ENCODE measurements at regions not wholly inside any gene's neighbourhood (a gene's known extent, or its start where the extent isn't known, plus 50 kb on each side); places are given as distances from the start of the nearest gene placed in this dataset.

GRCh38 chr1:232244426-232244825 lies 385.5 kb downstream of the SIPA1L2 start:
- FAIRE-seq = no peak

GRCh38 chr1:232239998-232240397 lies 389.9 kb downstream of the SIPA1L2 start:
- Histone ChIP-seq H3K79me2 (ENCODE audit: control insufficient read depth, insufficient read depth, low read length) (no peaks in the 10 kb centered on the region), H3K4me1 (ENCODE audit: control insufficient read depth, extremely low read depth, insufficient read depth, low read length) (no peaks in the 10 kb centered on the region), H3K27me3 (ENCODE audit: control insufficient read depth in 2 of 2, insufficient read depth in 2 of 2, low read length in 2 of 2) (peaks cover 0 to 4% of the 10 kb centered on the region in 2 experiments), H3K4me2 (ENCODE audit: insufficient read depth, low read length) (no peak overlapping the region), H3K36me3 (ENCODE audit: control insufficient read depth in 2 of 2, extremely low read depth in 1 of 2, insufficient read depth in 2 of 2, low read length in 2 of 2) (no peaks in the 10 kb centered on the region), H3K9me3 (replicated peaks; ENCODE audit: control insufficient read depth, insufficient read depth, low read length) (no peaks in the 10 kb centered on the region), H3K9me1 (replicated peaks; ENCODE audit: control insufficient read depth, extremely low read depth, insufficient read depth, low read length) (no peaks in the 10 kb centered on the region), H2AFZ (ENCODE audit: low read depth, low read length) (no peak overlapping the region), H4K20me1 (replicated peaks; ENCODE audit: control insufficient read depth, extremely low read depth, insufficient read depth, low read length) (no peaks in the 10 kb centered on the region), H3K9ac (replicated peaks; ENCODE audit: extremely low read depth, insufficient read depth, low read length) (no peak overlapping the region), H3K4me3 (replicated peaks in 1 of 3; ENCODE audit: insufficient read depth in 1 of 3, low read depth in 1 of 3, low read length in 3 of 3) (no peak overlapping the region), H3K27ac (ENCODE audit: insufficient read depth, low read depth, low read length) (no peak overlapping the region)
- FAIRE-seq (no peak), DNase-seq (ENCODE audit: low read depth, low spot score) (no peak)
- no TSS peak for BruUV-seq (replicated peaks)
- ChIA-PET POLR2A (no interaction called here), CTCF (no interaction called here)
- dilution Hi-C loops (cut with MboI; ENCODE audit: extremely low pct_ligation_motif_present, low sequenced_read_pairs) = no loop called here
- TF ChIP-seq POLR2AphosphoS5 (IDR thresholded peaks at IDR 0.05; ENCODE audit: insufficient read depth, low read depth, low read length) = no peak
- no peak for TF ChIP-seq CTCF (IDR thresholded peaks at IDR 0.05; ENCODE audit: extremely low read depth in 1 of 2, insufficient read depth in 1 of 2, low read depth in 1 of 2, low read length in 2 of 2)
- no peak for TF ChIP-seq GATA2 (IDR thresholded peaks at IDR 0.05; ENCODE audit: insufficient read depth, insufficient read length, low read depth, low read length)
- intact Hi-C loops (cut with micrococcal nuclease) = no loop called here

More at GRCh38 chr1:232244426-232244825, 385.5 kb downstream of the SIPA1L2 start:
- TF ChIP-seq FOS (IDR thresholded peaks at IDR 0.05; ENCODE audit: borderline replicate concordance, insufficient read depth, low read length) = no peak
- TF ChIP-seq CTCF (IDR thresholded peaks at IDR 0.05; ENCODE audit: extremely low read depth in 1 of 2, insufficient read depth in 1 of 2, low read depth in 1 of 2, low read length in 2 of 2) = no peak
- TF ChIP-seq POLR2A (IDR thresholded peaks at IDR 0.05; ENCODE audit: low read depth, low read length) = no peak
- dilution Hi-C loops (cut with MboI; ENCODE audit: extremely low pct_ligation_motif_present, low sequenced_read_pairs) = no loop called here
- DNase-seq (ENCODE audit: low read depth, low spot score) = no peak
- Histone ChIP-seq H3K4me2 (ENCODE audit: insufficient read depth, low read length) (no peak overlapping the region), H4K20me1 (replicated peaks; ENCODE audit: control insufficient read depth, extremely low read depth, insufficient read depth, low read length) (no peaks in the 10 kb centered on the region), H3K79me2 (ENCODE audit: control insufficient read depth, insufficient read depth, low read length) (no peaks in the 10 kb centered on the region), H3K27me3 (ENCODE audit: control insufficient read depth in 2 of 2, insufficient read depth in 2 of 2, low read length in 2 of 2) (peaks cover 0 to 4% of the 10 kb centered on the region in 2 experiments), H2AFZ (ENCODE audit: low read depth, low read length) (no peak overlapping the region), H3K4me1 (ENCODE audit: control insufficient read depth, extremely low read depth, insufficient read depth, low read length) (no peaks in the 10 kb centered on the region), H3K9me3 (replicated peaks; ENCODE audit: control insufficient read depth, insufficient read depth, low read length) (no peaks in the 10 kb centered on the region), H3K4me3 (replicated peaks in 1 of 3; ENCODE audit: insufficient read depth in 1 of 3, low read depth in 1 of 3, low read length in 3 of 3) (no peak overlapping the region), H3K27ac (ENCODE audit: insufficient read depth, low read depth, low read length) (no peak overlapping the region), H3K9ac (replicated peaks; ENCODE audit: extremely low read depth, insufficient read depth, low read length) (no peak overlapping the region), H3K9me1 (replicated peaks; ENCODE audit: control insufficient read depth, extremely low read depth, insufficient read depth, low read length) (no peaks in the 10 kb centered on the region), H3K36me3 (ENCODE audit: control insufficient read depth in 2 of 2, extremely low read depth in 1 of 2, insufficient read depth in 2 of 2, low read length in 2 of 2) (no peaks in the 10 kb centered on the region)
- intact Hi-C loops (cut with micrococcal nuclease) = no loop called here
- no TSS peak for BruUV-seq (replicated peaks)
- POLR2A ChIA-PET = no interaction called here
- CTCF ChIA-PET = no interaction called here

All from endothelial cell of umbilical vein (primary cell).